Mucosa of stomach (tissue), 1 donor: ENCODE measurements at regions not wholly inside any gene's neighbourhood (a gene's known extent, or its start where the extent isn't known, plus 50 kb on each side); places are given as distances from the start of the nearest gene placed in this dataset.
"Not testable (repeated sequence)": the region's sequence is repeated elsewhere in the genome, so short reads cannot be mapped to it uniquely, and the experiment has no call there.

ENCODE experiments used
- H3K27me3 ChIP-seq: one replicate; pipeline ENCODE4 v1.7.0; 2013; ENCODE audit warnings: mild to moderate bottlenecking, low read length; ENCODE audit not compliant: control insufficient read depth, insufficient read depth
- H3K36me3 ChIP-seq: one replicate; pipeline ENCODE4 v1.7.0; 2013; ENCODE audit warnings: low read length; ENCODE audit not compliant: control insufficient read depth, insufficient read depth
- H3K4me1 ChIP-seq: one replicate; pipeline ENCODE4 v1.7.0; 2013; ENCODE audit warnings: mild to moderate bottlenecking, low read length; ENCODE audit not compliant: control insufficient read depth, insufficient read depth
- H3K4me3 ChIP-seq: one replicate; pipeline ENCODE4 v1.7.0; 2013; ENCODE audit warnings: low read length
- H3K9ac ChIP-seq: one replicate; pipeline ENCODE4 v1.7.0; 2013; ENCODE audit warnings: mild to moderate bottlenecking, low read length, moderate library complexity
- H3K9me3 ChIP-seq: one replicate; pipeline ENCODE4 v1.7.0; 2013; ENCODE audit warnings: mild to moderate bottlenecking, low read length, moderate library complexity; ENCODE audit not compliant: control insufficient read depth
- donor health status: Pancreatic carcinoma.

DNA sequence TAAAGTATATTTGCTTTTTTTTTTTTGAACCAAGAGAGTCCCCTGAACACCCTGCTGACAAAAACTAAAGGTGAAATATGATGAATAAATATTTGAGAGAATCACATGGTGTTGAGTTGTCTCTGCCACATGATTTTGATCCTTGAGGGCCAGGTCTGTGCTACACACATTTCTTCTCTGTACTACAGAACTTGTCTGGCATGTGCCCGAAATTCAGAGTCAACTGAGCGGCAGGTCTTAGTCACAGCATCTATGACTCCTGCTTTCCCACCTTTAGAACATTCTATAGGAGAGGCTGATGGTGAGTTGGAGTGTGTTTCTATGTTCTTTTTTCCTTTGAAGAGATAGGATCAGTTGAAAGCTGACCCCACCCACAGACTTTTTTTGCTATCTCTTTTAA lies 79.0 kb upstream of the NBPF19 start:
- H3K36me3 ChIP-seq, H3K9me3 ChIP-seq, H3K9ac ChIP-seq, H3K4me3 ChIP-seq, H3K4me1 ChIP-seq, H3K27me3 ChIP-seq: not testable (repeated sequence)

- H3K27me3 ChIP-seq, H3K9me3 ChIP-seq, H3K9ac ChIP-seq, H3K4me1 ChIP-seq, H3K36me3 ChIP-seq, H3K4me3 ChIP-seq: not testable (repeated sequence)
Measured at GRCh38 chr1:149398527-149398926, 76.3 kb upstream of the NBPF19 start.

DNA sequence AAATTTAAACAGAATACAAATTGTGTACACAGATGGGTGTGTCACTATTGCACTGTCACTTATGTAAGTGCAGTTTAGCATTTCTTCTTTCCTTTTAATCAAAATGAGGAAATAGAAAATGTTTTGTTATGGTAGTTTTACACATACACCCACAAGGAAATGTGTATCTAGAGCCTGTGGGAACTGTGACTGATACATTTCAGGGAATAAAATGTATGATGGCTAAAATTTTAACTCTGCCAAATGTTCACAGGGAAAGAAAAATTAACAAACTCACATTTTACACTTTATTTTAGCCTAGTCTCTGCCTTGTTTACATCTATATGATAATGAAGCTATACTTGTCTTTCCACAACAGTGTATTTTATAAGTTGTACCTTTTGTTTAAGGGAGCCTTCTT lies 66.4 kb upstream of the NBPF19 start:
- not testable (repeated sequence) for H3K27me3 ChIP-seq, H3K9ac ChIP-seq, H3K4me1 ChIP-seq, H3K36me3 ChIP-seq, H3K9me3 ChIP-seq, H3K4me3 ChIP-seq

- not testable (repeated sequence) for H3K36me3 ChIP-seq, H3K4me1 ChIP-seq, H3K9me3 ChIP-seq, H3K27me3 ChIP-seq, H3K4me3 ChIP-seq, H3K9ac ChIP-seq
Measured at GRCh38 chr1:149415373-149415772, 59.5 kb upstream of the NBPF19 start.

- not testable (repeated sequence) for H3K36me3 ChIP-seq, H3K9ac ChIP-seq, H3K9me3 ChIP-seq, H3K27me3 ChIP-seq, H3K4me1 ChIP-seq, H3K4me3 ChIP-seq
Measured at GRCh38 chr1:149418782-149419181, 56.1 kb upstream of the NBPF19 start.

- not testable (repeated sequence) for H3K9me3 ChIP-seq, H3K27me3 ChIP-seq, H3K9ac ChIP-seq, H3K4me3 ChIP-seq, H3K4me1 ChIP-seq, H3K36me3 ChIP-seq
Measured at GRCh38 chr1:149423122-149423521, 51.7 kb upstream of the NBPF19 start.
